ENCODE measurements at regions not wholly inside any gene's neighbourhood (a gene's known extent, or its start where the extent isn't known, plus 50 kb on each side); places are given as distances from the start of the nearest gene placed in this dataset.

DNA sequence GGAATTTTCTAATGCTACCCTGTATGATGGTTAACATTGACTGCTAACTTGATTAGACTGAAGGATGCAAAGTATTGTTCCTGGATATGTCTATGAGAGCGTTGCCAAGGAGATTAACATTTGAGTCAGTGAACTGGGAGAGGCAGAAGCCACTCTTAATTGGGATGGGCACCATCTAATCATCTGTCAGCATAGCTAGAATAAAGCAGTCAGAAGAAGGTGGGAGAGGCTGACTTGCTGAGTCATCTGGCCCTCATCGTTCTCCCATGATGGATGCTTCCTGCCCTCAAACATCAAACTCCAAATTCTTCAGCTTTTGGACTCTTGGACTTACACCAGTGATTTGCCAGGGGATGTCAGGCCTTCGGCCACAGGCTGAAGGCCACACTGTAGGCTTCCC, 878.5 kb downstream of the PCDH7 start:
- Histone ChIP-seq H3K27me3 (no peaks in the 10 kb centered on the region), H3K4me1 (no peaks in the 10 kb centered on the region), H3K9me3 (no peaks in the 10 kb centered on the region), H3K4me3 (no peak overlapping the region), H3K27ac (no peak overlapping the region), H3K36me3 (no peaks in the 10 kb centered on the region)
- TF ChIP-seq POLR2A (IDR thresholded peaks at IDR 0.05) (no peak), POLR2AphosphoS5 (IDR thresholded peaks at IDR 0.05) (no peak), CTCF (IDR thresholded peaks at IDR 0.05) (no peak)
- DNase-seq (ENCODE audit: low spot score in 2 of 2) = no peak
- intact Hi-C loops (cut with DNase I; ENCODE audit: low total_unique reads) = no loop called here

- no peaks in the 10 kb centered on the region for H3K4me1 ChIP-seq
- no peak overlapping the region for H3K27ac ChIP-seq
- no peaks in the 10 kb centered on the region for H3K27me3 ChIP-seq
- H3K9me3 ChIP-seq = no peaks in the 10 kb centered on the region
- no peak for DNase-seq (ENCODE audit: low spot score in 2 of 2)
- TF ChIP-seq POLR2AphosphoS5 (IDR thresholded peaks at IDR 0.05) = no peak
- TF ChIP-seq POLR2A (IDR thresholded peaks at IDR 0.05) = no peak
- intact Hi-C loops (cut with DNase I; ENCODE audit: low total_unique reads) = no loop called here
- no peaks in the 10 kb centered on the region for H3K36me3 ChIP-seq
- no peak overlapping the region for H3K4me3 ChIP-seq
These were observed 881.6 kb downstream of the PCDH7 start for GRCh38 chr4:31601793-31602192.

DNA sequence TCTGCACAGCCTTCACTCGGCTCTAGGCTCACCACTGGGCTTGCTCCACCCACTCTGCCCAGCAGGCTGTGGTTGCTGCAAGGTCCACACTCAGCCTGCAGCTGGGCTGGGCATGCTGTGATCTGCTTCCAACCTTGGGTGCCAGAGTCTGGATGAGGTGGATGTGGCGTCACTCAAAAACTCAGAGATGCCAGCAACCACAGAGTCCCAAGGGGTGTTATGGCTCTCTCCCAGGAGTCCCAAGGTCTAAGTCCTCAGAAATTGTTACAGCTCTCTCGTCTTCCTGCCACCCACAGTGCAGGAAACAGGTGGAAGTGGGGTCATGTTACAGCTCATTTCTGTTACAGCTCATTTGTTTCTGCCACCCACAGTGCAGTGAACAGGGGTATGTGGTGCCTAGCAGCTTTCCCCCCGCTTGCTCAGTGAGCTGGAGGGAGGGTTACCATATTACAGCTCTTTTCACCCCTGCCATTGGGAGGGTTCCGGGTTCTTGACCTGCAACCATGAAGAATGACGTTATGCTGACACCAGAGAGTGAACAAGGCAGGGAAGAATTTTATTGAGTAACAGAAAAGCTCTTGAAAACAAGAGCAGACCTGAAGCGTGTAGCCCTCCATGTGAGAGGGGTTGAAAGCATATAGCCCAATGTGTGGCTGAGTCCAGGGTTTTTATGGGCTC, 893.9 kb downstream of the PCDH7 start:
- Histone ChIP-seq H3K27me3 (no peaks in the 10 kb centered on the region), H3K4me3 (no peak overlapping the region), H3K9me3 (no peaks in the 10 kb centered on the region), H3K27ac (no peak overlapping the region), H3K4me1 (no peaks in the 10 kb centered on the region), H3K36me3 (no peaks in the 10 kb centered on the region)
- intact Hi-C loops (cut with DNase I; ENCODE audit: low total_unique reads) = no loop called here
- TF ChIP-seq POLR2A (IDR thresholded peaks at IDR 0.05) (no peak), CTCF (IDR thresholded peaks at IDR 0.05) (no peak), POLR2AphosphoS5 (IDR thresholded peaks at IDR 0.05) (no peak)
- no peak for DNase-seq (ENCODE audit: low spot score in 2 of 2)

DNA sequence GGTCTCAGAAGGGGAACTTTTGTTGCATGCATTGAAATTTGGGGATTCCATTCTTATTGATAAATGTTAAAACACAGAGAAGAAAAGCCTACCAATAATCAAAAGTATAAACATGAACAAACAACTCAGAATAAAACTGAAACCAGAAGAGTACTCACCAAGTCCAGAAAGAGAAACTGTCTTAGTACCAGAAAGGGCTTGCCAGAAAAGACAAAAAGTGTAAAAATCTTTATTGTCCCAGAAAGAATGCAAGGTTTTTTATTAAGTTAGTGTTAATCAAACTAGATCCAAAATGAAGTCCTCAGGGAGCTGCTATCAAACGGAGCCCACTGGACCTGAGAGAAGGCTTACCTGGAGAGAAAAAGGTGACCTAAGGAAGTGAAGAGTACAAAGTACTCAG, 897.5 kb downstream of the PCDH7 start:
- H3K4me3 ChIP-seq = no peak overlapping the region
- no peaks in the 10 kb centered on the region for H3K36me3 ChIP-seq
- intact Hi-C loops (cut with DNase I; ENCODE audit: low total_unique reads) = no loop called here
- H3K27ac ChIP-seq = no peak overlapping the region
- no peaks in the 10 kb centered on the region for H3K4me1 ChIP-seq
- no peaks in the 10 kb centered on the region for H3K27me3 ChIP-seq
- no peaks in the 10 kb centered on the region for H3K9me3 ChIP-seq
- DNase-seq (ENCODE audit: low spot score in 2 of 2) = no peak
- TF ChIP-seq CTCF (IDR thresholded peaks at IDR 0.05) (no peak), POLR2A (IDR thresholded peaks at IDR 0.05) (no peak), POLR2AphosphoS5 (IDR thresholded peaks at IDR 0.05) (no peak)

DNA sequence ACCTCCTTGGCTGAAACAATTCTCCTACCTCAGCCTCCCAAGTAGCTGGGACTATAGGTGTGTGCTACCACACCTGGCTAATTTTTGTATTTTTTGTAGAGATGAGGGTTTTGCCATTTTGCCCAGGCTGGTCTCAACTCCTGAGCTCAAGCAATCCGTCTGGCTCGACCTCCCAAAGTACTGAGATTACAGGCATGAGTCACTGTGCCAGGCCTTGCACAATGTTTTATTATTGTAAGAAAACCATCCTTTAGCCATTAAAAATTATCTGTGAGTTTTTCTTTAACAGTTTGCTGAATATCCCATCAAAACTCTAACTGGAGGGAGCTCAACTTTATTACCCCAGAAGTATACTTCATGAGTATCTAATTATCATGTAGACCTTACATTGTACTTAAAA, 900.3 kb downstream of the PCDH7 start:
- H3K4me3 ChIP-seq = no peak overlapping the region
- H3K27ac ChIP-seq = no peak overlapping the region
- no peaks in the 10 kb centered on the region for H3K4me1 ChIP-seq
- intact Hi-C loops (cut with DNase I; ENCODE audit: low total_unique reads) = no loop called here
- no peaks in the 10 kb centered on the region for H3K27me3 ChIP-seq
- no peak for DNase-seq (ENCODE audit: low spot score in 2 of 2)
- H3K36me3 ChIP-seq = no peaks in the 10 kb centered on the region
- TF ChIP-seq POLR2A (IDR thresholded peaks at IDR 0.05) = no peak
- no peak for TF ChIP-seq POLR2AphosphoS5 (IDR thresholded peaks at IDR 0.05)
- no peak for TF ChIP-seq CTCF (IDR thresholded peaks at IDR 0.05)
- no peaks in the 10 kb centered on the region for H3K9me3 ChIP-seq

GRCh38 chr4:31645236-31645635, 925.1 kb downstream of the PCDH7 start:
- TF ChIP-seq POLR2A (IDR thresholded peaks at IDR 0.05) = no peak
- TF ChIP-seq CTCF (IDR thresholded peaks at IDR 0.05) = no peak
- no peak for TF ChIP-seq POLR2AphosphoS5 (IDR thresholded peaks at IDR 0.05)
- Histone ChIP-seq H3K4me3 (no peak overlapping the region), H3K27ac (no peak overlapping the region), H3K9me3 (no peaks in the 10 kb centered on the region), H3K36me3 (no peaks in the 10 kb centered on the region), H3K27me3 (no peaks in the 10 kb centered on the region), H3K4me1 (no peaks in the 10 kb centered on the region)
- intact Hi-C loops (cut with DNase I; ENCODE audit: low total_unique reads) = no loop called here
- no peak for DNase-seq (ENCODE audit: low spot score in 2 of 2)
